ENCODE measurements at regions not wholly inside any gene's neighbourhood (a gene's known extent, or its start where the extent isn't known, plus 50 kb on each side); places are given as distances from the start of the nearest gene placed in this dataset.

DNA sequence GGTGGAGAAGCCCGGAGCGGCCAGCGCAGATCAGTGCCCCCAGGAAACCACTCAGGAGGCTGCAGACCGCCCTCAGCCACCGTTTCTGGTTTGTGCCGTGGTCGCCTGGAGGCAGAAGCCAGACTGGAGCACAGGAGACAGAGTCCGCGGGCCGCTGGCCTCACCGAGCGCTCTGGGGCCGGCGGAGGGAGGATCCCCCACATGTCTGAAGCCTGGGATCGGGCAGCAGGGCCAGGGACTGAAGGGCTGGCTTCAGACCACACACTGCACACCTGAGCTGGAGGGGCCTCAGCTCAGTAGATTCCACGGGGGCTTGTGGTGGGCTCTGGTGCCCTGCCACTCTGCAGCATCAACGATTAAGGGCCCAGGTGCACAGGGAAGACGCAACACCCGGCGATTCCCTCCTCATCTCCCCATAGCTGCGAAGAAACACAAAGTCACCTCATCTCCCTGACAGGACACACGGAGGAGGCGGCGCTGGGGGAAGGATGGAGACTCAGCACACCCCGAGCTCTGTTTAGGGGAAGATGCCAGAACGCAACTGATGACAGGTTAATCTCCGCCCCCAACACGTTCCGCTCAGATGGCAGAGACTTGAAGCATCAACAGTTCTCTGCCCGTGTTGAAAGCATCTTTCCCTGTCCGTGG lies 408.1 kb downstream of the GALR1 start:
- DNase-seq (ENCODE audit: low read depth in 2 of 2) = no peak

DNA sequence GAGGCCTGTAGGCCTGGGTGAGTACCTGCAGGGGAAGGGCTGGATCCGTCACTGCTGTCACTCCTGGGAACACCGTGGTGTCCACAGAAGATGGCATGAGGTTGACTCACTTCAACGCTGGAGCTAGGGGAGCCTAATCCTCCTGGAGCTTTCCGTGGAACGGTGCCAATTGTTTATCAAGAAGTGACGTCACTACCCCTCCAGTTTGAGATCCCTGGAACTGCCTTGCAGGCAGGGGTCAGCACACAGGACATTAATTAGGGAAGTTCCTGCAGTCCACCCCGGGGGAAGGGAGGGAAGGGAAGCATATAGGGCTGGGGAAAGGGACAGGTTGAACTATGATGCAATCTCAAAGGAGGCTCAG lies 408.6 kb downstream of the GALR1 start:
- no peak for DNase-seq (ENCODE audit: low read depth in 2 of 2)

DNA sequence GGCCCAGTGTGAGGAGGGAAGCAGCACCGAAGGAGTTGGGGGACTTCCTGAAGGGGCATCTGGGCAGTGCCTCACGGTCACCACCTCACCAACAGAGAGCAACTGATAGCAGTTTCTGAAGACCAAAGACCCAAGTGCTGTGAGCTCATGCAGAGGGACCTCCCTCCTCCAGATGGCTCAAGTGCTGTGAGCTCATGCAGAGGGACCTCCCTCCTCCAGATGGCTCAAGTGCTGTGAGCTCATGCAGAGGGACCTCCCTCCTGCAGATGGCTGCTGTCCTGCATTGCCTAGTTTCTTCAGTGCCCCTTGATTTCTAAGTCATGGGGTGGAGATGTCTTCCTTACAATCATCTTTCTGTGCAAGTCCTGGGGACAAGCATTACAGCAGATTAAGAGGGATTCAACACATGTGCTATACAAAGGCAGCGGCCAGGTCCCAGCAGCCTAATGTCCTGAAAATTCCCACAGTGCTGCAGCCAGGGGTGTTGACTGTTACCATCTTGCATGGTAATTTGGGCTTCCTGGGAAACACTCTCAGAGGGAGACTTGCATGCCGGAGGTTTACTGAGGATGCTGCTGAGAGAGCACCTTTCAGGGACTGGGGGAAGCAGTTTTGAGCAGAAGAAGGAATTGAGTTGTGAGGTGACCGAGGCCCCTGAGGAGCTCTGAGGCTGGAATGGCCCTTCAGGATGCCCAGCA lies 409.3 kb downstream of the GALR1 start:
- DNase-seq (ENCODE audit: low read depth in 2 of 2) = no peak

GRCh38 chr18:77666613-77667012 lies 417.0 kb downstream of the GALR1 start:
- no peak for DNase-seq (ENCODE audit: low read depth in 2 of 2)

GRCh38 chr18:77668219-77668618 lies 418.6 kb downstream of the GALR1 start:
- no peak for DNase-seq (ENCODE audit: low read depth in 2 of 2)

GRCh38 chr18:77669331-77669730 lies 419.7 kb downstream of the GALR1 start:
- DNase-seq (ENCODE audit: low read depth in 2 of 2) = no peak

- DNase-seq (ENCODE audit: low read depth in 2 of 2) = no peak
These were observed 422.0 kb downstream of the GALR1 start for GRCh38 chr18:77671456-77672167.

DNA sequence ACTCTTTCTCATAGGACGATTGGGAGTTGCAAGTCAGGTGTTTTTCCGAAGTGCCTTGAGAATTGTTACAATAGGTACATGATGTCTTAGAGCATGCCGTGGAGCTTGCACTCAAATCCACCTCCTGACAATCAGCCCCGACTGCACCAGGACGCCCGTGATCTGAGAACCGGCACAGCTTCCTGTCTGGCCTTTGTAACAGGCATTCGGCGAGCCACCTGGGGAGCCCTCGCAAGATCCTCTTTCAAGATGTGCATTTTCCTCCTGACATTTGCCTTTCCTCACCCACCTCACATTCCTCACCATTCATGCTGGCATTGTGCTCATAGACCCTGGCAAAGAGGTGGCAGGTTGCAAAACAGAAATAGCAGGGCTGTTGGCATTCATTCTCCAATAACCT lies 427.3 kb downstream of the GALR1 start:
- DNase-seq (ENCODE audit: low read depth in 2 of 2) = no peak

GRCh38 chr18:77677536-77677935 lies 427.9 kb downstream of the GALR1 start:
- DNase-seq (ENCODE audit: low read depth in 2 of 2) = no peak

DNA sequence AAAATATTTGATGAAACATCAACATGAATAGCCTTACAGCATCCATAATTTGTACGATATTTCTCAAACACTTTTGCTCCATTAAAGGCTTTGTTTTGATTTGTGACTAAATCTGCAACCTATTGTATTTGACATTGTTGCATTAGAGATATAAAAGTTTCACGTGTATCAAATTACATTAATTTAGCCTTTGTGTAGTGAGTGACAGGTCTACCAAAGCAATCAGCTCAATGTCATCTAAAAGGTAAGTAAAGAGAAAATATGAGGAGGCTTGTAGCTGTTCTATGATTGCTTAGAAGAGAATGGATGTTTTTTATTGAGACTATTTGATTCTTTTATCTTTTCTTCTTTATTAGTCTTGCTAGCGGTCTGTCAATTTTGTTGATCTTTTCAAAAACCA lies 430.2 kb downstream of the GALR1 start:
- no peak for DNase-seq (ENCODE audit: low read depth in 2 of 2)

GRCh38 chr18:77700051-77700450 lies 450.4 kb downstream of the GALR1 start:
- DNase-seq (ENCODE audit: low read depth in 2 of 2) = no peak

GRCh38 chr18:77701977-77702376 lies 452.3 kb downstream of the GALR1 start:
- no peak for DNase-seq (ENCODE audit: low read depth in 2 of 2)

DNA sequence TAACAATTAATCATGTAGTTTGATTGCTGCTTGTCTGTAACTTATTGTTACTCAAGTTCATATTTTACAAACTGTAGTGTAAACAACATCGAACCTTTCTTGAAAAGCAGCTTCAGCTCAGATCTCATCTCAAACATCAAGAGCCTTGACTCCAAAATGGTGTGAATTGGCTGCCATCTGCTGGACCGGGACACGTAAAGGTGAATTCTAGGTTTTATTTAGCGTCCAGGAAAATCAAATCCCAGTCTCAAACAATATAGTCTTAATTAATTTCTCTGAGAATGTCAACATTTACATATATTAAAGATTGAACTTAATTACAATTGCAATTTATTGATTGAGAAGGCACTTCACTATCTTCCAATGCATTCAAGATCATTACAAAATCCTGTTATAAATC lies 453.0 kb downstream of the GALR1 start:
- DNase-seq (ENCODE audit: low read depth in 2 of 2) = no peak

DNA sequence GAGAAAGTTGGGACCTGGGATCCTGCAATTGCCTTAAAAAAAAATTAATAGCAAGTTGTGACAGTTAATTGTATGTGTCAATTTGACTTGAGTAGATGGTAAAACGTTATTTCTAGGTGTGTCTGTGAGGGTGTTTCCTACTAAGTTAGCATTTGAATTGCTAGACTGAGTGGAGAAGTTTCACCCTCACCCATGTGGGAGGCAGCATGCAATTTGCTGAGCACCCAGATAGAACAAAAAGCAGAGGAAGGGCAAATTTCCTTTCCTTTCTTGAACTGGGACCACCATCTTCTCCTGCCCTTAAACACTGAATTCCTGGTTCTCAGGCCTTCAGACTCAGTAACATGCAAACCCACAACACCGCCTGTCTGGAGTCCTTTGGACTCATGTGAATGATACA lies 455.7 kb downstream of the GALR1 start:
- DNase-seq (ENCODE audit: low read depth in 2 of 2) = no peak

DNA sequence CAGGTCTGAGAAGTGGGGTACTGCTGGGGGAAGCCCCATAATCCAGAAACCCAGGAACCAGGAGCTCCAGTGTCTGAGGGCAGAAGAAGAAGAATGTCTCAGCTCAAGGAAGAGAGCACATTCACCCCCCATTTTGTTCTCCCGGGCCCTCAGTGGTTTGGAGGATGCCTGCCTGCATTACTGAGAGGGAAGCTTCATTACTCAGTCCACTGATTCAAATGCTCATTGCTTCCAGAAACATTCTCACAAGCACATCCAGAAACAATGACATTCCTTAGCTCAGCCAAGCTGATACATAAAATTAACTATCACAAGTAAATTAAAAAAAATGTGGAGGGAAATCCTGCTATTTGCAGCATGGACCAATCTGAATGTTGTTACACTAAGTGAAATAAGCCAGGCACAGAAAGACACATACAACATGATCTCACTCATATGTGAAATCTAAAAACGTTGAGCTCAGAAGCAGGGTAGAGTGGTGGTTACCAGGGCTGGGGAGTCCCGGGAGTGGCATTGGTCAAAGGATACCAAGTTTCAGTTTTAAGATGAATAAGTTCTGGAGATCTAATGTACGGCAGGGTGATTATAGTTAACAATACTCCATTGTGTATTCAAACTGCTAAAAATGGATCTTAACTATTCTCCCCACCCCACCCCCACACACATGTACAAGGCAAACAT lies 459.3 kb downstream of the GALR1 start:
- no peak for DNase-seq (ENCODE audit: low read depth in 2 of 2)

DNA sequence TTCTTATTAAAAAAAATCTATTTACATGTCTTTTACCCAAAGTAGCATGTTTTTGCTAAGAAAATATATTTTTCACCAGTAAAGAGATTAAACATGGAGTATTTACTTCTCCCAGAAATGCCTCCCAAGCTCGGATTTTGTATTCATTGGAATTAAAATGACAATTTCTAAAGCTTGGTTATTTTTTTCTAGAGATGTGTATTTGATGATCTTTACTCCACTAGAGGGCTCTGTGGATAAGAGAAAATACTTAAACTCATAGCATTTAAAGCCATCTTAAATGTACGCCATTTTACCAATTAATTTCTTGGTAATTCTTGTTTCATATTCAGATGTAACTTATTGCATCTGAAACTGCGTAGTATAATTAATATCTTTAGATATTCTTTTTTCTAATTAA lies 461.4 kb downstream of the GALR1 start:
- no peak for DNase-seq (ENCODE audit: low read depth in 2 of 2)

DNA sequence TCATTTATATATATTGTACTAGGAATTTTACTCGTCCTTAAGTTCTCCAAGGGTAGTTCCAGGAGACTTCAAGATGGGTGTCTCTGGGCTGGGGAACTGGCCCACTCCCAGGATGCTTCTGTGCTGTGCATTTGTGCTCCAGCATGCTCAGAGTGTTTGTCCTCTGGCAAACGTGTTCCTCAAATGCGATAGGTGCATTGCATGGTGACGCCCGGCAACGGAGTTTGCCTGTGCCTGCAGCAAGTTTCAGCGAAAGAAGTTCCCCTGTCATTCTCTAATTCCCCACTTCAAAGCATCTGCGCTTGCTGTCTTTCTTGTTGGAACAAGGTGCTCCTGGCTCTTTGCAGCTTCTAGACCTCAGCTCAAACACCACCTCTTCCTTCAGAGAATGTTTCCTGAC lies 465.1 kb downstream of the GALR1 start:
- DNase-seq (ENCODE audit: low read depth in 2 of 2) = no peak

DNA sequence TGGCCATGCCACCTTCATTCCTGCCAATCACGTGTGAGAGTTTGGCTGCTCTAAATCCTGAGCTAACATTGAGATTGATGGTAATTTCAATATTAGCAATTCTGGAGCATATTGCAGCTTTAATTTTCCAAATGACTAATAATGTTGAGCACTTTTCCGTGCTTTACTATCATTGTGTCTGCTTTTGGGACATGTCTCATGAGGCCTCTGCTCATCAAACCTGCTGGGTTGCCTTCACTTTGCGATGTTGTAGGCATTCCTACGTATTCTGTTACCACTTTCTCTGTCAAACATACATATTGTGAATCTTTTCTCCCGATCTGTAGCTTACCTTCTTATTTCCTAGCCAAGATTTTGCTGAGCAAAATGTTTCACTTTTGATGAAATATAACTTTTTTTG lies 466.6 kb downstream of the GALR1 start:
- no peak for DNase-seq (ENCODE audit: low read depth in 2 of 2)

- no peak for DNase-seq (ENCODE audit: low read depth in 2 of 2)
These were observed 483.8 kb downstream of the GALR1 start for GRCh38 chr18:77733292-77733903.

DNA sequence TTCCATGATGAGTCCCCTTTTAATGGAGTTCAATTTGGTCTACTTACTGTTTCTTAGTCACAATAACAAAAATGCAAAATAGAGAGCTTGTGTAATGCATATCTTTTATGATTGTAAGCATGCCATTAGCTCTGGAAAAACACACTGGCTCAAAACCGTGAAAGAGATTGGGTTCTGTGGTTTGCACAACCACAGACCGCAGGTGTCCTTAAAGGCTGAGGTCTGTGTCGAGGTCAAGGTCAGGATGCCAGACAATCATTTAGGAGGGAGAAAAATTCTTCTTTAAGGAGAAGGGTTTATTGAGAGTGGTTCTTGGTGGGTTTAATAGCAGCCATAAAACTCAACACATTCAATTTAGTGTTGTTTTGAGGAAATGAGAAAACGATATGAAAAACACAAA lies 487.2 kb downstream of the GALR1 start:
- DNase-seq (ENCODE audit: low read depth in 2 of 2) = no peak

DNA sequence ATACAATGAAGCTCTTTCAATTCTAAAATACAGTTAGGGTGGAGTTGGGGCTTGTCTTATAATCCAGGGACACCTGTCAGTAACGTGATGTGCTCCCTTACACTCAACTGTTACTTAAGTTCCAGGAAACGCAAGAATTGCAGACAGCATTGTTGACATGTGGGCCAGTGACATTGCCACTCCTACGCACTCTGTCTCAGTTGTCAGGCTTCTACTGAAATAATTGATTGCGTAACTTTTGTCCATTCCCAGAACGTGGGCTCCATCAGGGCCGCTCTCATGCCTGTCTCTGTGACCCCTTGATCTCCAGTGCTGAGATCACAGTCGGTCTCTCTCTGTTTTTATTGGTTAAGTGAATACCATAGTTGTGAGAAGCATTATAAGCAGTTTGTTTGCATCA lies 487.8 kb downstream of the GALR1 start:
- DNase-seq (ENCODE audit: low read depth in 2 of 2) = no peak

GRCh38 chr18:77749089-77749488 lies 499.4 kb downstream of the GALR1 start:
- DNase-seq (ENCODE audit: low read depth in 2 of 2) = no peak

Measured in activated CD4-positive, alpha-beta T cell treated with anti-CD3 and anti-CD28 coated beads for 24 hours (primary cell).